HepG2 (cell line): ENCODE measurements at regions not wholly inside any gene's neighbourhood (a gene's known extent, or its start where the extent isn't known, plus 50 kb on each side); places are given as distances from the start of the nearest gene placed in this dataset.

Experiments
- ATAC-seq: fragments of 200-7000 bp; cut with Tn5 transposase; 3 replicates; pipeline ENCODE4 v1.9.1; 2020; ENCODE audit warnings: mild to moderate bottlenecking, moderate library complexity
- BruUV-seq: library from RNA; stranded (reverse); fragments of 400-500 nt; replicated peaks from 2 replicates; lab custom pipeline; 2021; lab: Mats Ljungman, UMichigan
- CTCF ChIA-PET: fragments of 300-600 bp; formaldehyde crosslinking; extraction: SDS; loops from one replicate; lab custom pipeline; 2021; ENCODE audit warnings: low total read pairs, inconsistent platforms, low intra/inter-chr PET ratio; lab: Yijun Ruan, JAX
- POLR2A ChIA-PET: fragments of 350-600 bp; sonication (Branson Sonifier 250); formaldehyde crosslinking; loops from one replicate; lab custom pipeline; 2020; ENCODE audit warnings: antibody characterized with exemption, inconsistent platforms; lab: Yijun Ruan, JAX
- DNase-seq: peaks from one replicate; pipeline ENCODE4 v3.0.0-alpha.2; 2015; ENCODE audit warnings: low spot score
- FAIRE-seq: peaks from 3 replicates; lab custom pipeline; 2011; peaks lifted over from hg19 to GRCh38; lab: Jason Lieb, UNC
- H2AFZ ChIP-seq: one replicate; pipeline ENCODE4 v1.6.1; 2011; ENCODE audit warnings: low read length, inconsistent platforms
- H3K27ac ChIP-seq: fragments of 300-600 bp; 3 replicates; pipeline ENCODE4 v1.8.0; 2011; ENCODE audit warnings: mixed run types, mild to moderate bottlenecking, mixed read lengths, low read length, inconsistent platforms; ENCODE audit not compliant: insufficient read depth; ENCODE audit errors: extremely low read length
- H3K27me3 ChIP-seq, 2 experiments: fragments of 200-600 bp in 1 of 2; 2 replicates in 1 of 2; 3 replicates in 1 of 2; pipeline versions ENCODE4 v1.6.0 to v1.8.0; 2011; ENCODE audit warnings: low read length in 2 of 2, mild to moderate bottlenecking in 2 of 2, moderate library complexity in 2 of 2, inconsistent platforms in 1 of 2; ENCODE audit not compliant: insufficient read depth in 2 of 2, control insufficient read depth in 1 of 2
- H3K36me3 ChIP-seq, 2 experiments: fragments of 200-600 bp in 1 of 2; replicated peaks in 1 of 2; 2 replicates in 1 of 2; 3 replicates in 1 of 2; pipeline versions ENCODE4 v1.5.1 to v1.8.0; 2011; ENCODE audit warnings: low read length in 2 of 2, inconsistent platforms in 1 of 2; ENCODE audit not compliant: insufficient read depth in 2 of 2, control insufficient read depth in 1 of 2
- H3K4me1 ChIP-seq: 2 replicates; pipeline ENCODE4 v1.5.1; 2012; ENCODE audit warnings: low read length, inconsistent platforms; ENCODE audit not compliant: insufficient read depth
- H3K4me2 ChIP-seq: 2 replicates; pipeline ENCODE4 v1.6.0; 2011; ENCODE audit warnings: low read depth, low read length, inconsistent platforms
- H3K4me3 ChIP-seq, 3 experiments: fragments of 200-600 bp in 1 of 3; sonication (generic), shearing (Covaris generic) in 1 of 3; replicated peaks in 1 of 3; 2 replicates each; pipeline ENCODE4 v1.5.1; 2011 to 2016; ENCODE audit warnings: low read length in 3 of 3, inconsistent platforms in 2 of 3, low read depth in 2 of 3, mild to moderate bottlenecking in 2 of 3, control low read depth in 1 of 3, mixed read lengths in 1 of 3; ENCODE audit not compliant: insufficient read depth in 1 of 3
- H3K79me2 ChIP-seq: one replicate; pipeline ENCODE4 v1.6.1; 2011; ENCODE audit warnings: low read length, inconsistent platforms; ENCODE audit not compliant: insufficient read depth
- H3K9ac ChIP-seq: 2 replicates; pipeline ENCODE4 v1.6.0; 2011; ENCODE audit warnings: mild to moderate bottlenecking, low read depth, low read length, inconsistent platforms; ENCODE audit not compliant: insufficient read depth
- H3K9me3 ChIP-seq: 2 replicates; pipeline ENCODE4 v1.5.1; 2012; ENCODE audit warnings: mild to moderate bottlenecking, low read length
- H4K20me1 ChIP-seq: 2 replicates; pipeline ENCODE4 v1.6.0; 2011; ENCODE audit warnings: inconsistent platforms, mild to moderate bottlenecking, low read length, moderate library complexity; ENCODE audit not compliant: insufficient read depth
- ARNT2 ChIP-seq: sonication (generic); formaldehyde crosslinking; IDR thresholded peaks from 2 replicates; pipeline ENCODE4 v1.8.0; 2022; ENCODE audit warnings: mild to moderate bottlenecking, low read depth, missing genetic modification reagents, moderate library complexity
- CREB1 ChIP-seq, 2 experiments: fragments of 450-650 bp in 1 of 2; IDR thresholded peaks; 2 replicates each; pipeline ENCODE4 v1.6.1; 2016 to 2017; ENCODE audit warnings: control low read depth in 1 of 2, mild to moderate bottlenecking in 1 of 2, missing compliant biosample characterization in 1 of 2, missing genetic modification characterization in 1 of 2
- DNMT1 ChIP-seq: sonication (generic); formaldehyde crosslinking; IDR thresholded peaks from 2 replicates; pipeline ENCODE4 v1.5.1; 2020; ENCODE audit warnings: mild to moderate bottlenecking, missing genetic modification reagents
- FOXA1 ChIP-seq, 2 experiments: fragments of 450-650 bp in 1 of 2; sonication (generic) in 1 of 2; formaldehyde crosslinking in 1 of 2; IDR thresholded peaks; 2 replicates each; pipeline versions ENCODE4 v1.4.0 to v1.6.1; 2016 to 2020; ENCODE audit warnings: missing genetic modification reagents in 1 of 2
- FOXA3 ChIP-seq: IDR thresholded peaks from 2 replicates; pipeline ENCODE4 v1.6.1; 2016; ENCODE audit warnings: missing genetic modification reagents, missing compliant biosample characterization
- HOXA3 ChIP-seq: sonication (generic); formaldehyde crosslinking; IDR thresholded peaks from 2 replicates; pipeline ENCODE4 v1.5.0; 2020; ENCODE audit warnings: missing genetic modification reagents
- JARID2 ChIP-seq: sonication (generic); formaldehyde crosslinking; IDR thresholded peaks from 2 replicates; pipeline ENCODE4 v1.8.1; 2023; ENCODE audit warnings: missing genetic modification reagents, inconsistent platforms; ENCODE audit not compliant: insufficient replicate concordance
- JUNB ChIP-seq: sonication (generic); formaldehyde crosslinking; IDR thresholded peaks from 2 replicates; pipeline ENCODE4 v1.8.0; 2022; ENCODE audit warnings: missing genetic modification reagents, mild to moderate bottlenecking, borderline replicate concordance
- JUND ChIP-seq: sonication (generic); formaldehyde crosslinking; IDR thresholded peaks from 2 replicates; pipeline ENCODE4 v1.8.0; 2022; ENCODE audit warnings: mild to moderate bottlenecking, missing genetic modification reagents
- KLF11 ChIP-seq: IDR thresholded peaks from 2 replicates; pipeline ENCODE4 v1.6.1; 2016; ENCODE audit warnings: missing compliant biosample characterization
- NFE2L1 ChIP-seq: sonication (generic); formaldehyde crosslinking; IDR thresholded peaks from 2 replicates; pipeline ENCODE4 v1.4.0; 2020; ENCODE audit warnings: missing genetic modification reagents, mild to moderate bottlenecking, borderline replicate concordance
- NFKBIZ ChIP-seq: IDR thresholded peaks from 2 replicates; pipeline ENCODE4 v1.6.1; 2018; ENCODE audit warnings: missing genetic modification reagents, missing compliant biosample characterization
- NR2F6 ChIP-seq, 2 experiments: IDR thresholded peaks; 2 replicates each; pipeline ENCODE4 v1.6.1; 2016; ENCODE audit warnings: antibody characterized with exemption in 1 of 2, mild to moderate bottlenecking in 1 of 2
- SIX1 ChIP-seq: sonication (generic); formaldehyde crosslinking; IDR thresholded peaks from 2 replicates; pipeline ENCODE4 v1.4.0; 2020; ENCODE audit warnings: missing genetic modification reagents, borderline replicate concordance
- SP5 ChIP-seq: IDR thresholded peaks from 2 replicates; pipeline ENCODE4 v1.6.1; 2016; ENCODE audit warnings: low read depth, borderline replicate concordance
- ZKSCAN8 ChIP-seq: IDR thresholded peaks from 2 replicates; pipeline ENCODE4 v1.6.1; 2016; ENCODE audit warnings: borderline replicate concordance, missing genetic modification reagents, missing compliant biosample characterization
- ZNF142 ChIP-seq: sonication (generic); formaldehyde crosslinking; IDR thresholded peaks from 2 replicates; pipeline ENCODE4 v1.4.0; 2020; ENCODE audit warnings: missing genetic modification reagents
- ZNF256 ChIP-seq: sonication (generic); formaldehyde crosslinking; conservative IDR thresholded peaks from 2 replicates; pipeline ENCODE4 v1.4.0; 2020; ENCODE audit warnings: missing genetic modification reagents
- ZNF264 ChIP-seq: sonication (generic); formaldehyde crosslinking; IDR thresholded peaks from 2 replicates; pipeline ENCODE4 v1.4.0; 2020; ENCODE audit warnings: missing genetic modification reagents
- ZNF451 ChIP-seq: sonication (generic); formaldehyde crosslinking; IDR thresholded peaks from 2 replicates; pipeline ENCODE4 v1.5.0; 2020; ENCODE audit warnings: mild to moderate bottlenecking, missing genetic modification reagents
- WGBS: methylation state at CpG from one replicate; pipeline ENCODE4 v1.1.6; 2017; ENCODE audit warnings: low lambda C conversion rate; 5-methylcytosine and 5-hydroxymethylcytosine counted together
- in situ Hi-C: cut with HindIII; loops from 2 replicates; pipeline ENCODE4 v1.10.0; 2017; ENCODE audit warnings: low pct_unique_long_range_greater_than_20kb; ENCODE audit not compliant: extremely low pct_ligation_motif_present
- intact Hi-C: fragments of 100-400 bp; cut with micrococcal nuclease; formaldehyde crosslinking; loops from one replicate; pipeline ENCODE4 v1.10.0; 2022; ENCODE audit not compliant: unreplicated experiment
- TF ChIP-seq, protein P1 (sequence below): conservative IDR thresholded peaks from 2 replicates; pipeline ENCODE4 v1.6.1; 2018; ENCODE audit warnings: missing genetic modification reagents

- Histone ChIP-seq H2AFZ (no peak overlapping the region), H3K9ac (no peak overlapping the region), H3K4me2 (no peak overlapping the region), H3K4me1 (peaks cover 10% of the 10 kb centered on the region), H4K20me1 (no peaks in the 10 kb centered on the region), H3K9me3 (peaks cover 26% of the 10 kb centered on the region), H3K27me3 (no peaks in the 10 kb centered on the region), H3K4me3 (no peak overlapping the region), H3K36me3 (no peaks in the 10 kb centered on the region), H3K27ac (no peak overlapping the region), H3K79me2 (no peaks in the 10 kb centered on the region)
- POLR2A ChIA-PET: no interaction called here
- CTCF ChIA-PET: no interaction called here
- in situ Hi-C loops: no loop called here
- 0% methylated on average over 1 of the region's 2 CpGs for WGBS
- no peak for ATAC-seq
- no TSS peak for BruUV-seq
- DNase-seq: peak; percentile 4
- intact Hi-C loops: no loop called here
- FAIRE-seq: no peak
- no peak for TF ChIP-seq FOXA1 (IDR thresholded peaks at IDR 0.05)
- TF ChIP-seq FOXA1 (CRISPR knock-in tag; IDR thresholded peaks at IDR 0.05): peak; percentile 43
- TF ChIP-seq SIX1 (CRISPR knock-in tag): no peak
- peak; percentile 25; the same call in 1 of the 2 replicates for TF ChIP-seq FOXA3 (CRISPR knock-in tag)
- no peak for TF ChIP-seq HOXA3 (CRISPR knock-in tag)
- TF ChIP-seq ZNF256 (CRISPR knock-in tag): no peak
- no peak for TF ChIP-seq JARID2
- TF ChIP-seq DNMT1 (CRISPR knock-in tag): no peak
- TF ChIP-seq, protein P1, sequence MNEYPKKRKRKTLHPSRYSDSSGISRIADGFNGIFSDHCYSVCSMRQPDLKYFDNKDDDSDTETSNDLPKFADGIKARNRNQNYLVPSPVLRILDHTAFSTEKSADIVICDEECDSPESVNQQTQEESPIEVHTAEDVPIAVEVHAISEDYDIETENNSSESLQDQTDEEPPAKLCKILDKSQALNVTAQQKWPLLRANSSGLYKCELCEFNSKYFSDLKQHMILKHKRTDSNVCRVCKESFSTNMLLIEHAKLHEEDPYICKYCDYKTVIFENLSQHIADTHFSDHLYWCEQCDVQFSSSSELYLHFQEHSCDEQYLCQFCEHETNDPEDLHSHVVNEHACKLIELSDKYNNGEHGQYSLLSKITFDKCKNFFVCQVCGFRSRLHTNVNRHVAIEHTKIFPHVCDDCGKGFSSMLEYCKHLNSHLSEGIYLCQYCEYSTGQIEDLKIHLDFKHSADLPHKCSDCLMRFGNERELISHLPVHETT (CRISPR knock-in tag): no peak
- TF ChIP-seq ARNT2 (CRISPR knock-in tag): no peak
- no peak for TF ChIP-seq ZNF451
- no peak for TF ChIP-seq NR2F6 (IDR thresholded peaks at IDR 0.05)
- no peak for TF ChIP-seq NR2F6 (CRISPR knock-in tag; IDR thresholded peaks at IDR 0.05)
- TF ChIP-seq JUND (CRISPR knock-in tag): no peak
- no peak for TF ChIP-seq ZNF264 (CRISPR knock-in tag)
- no peak for TF ChIP-seq NFE2L1 (CRISPR knock-in tag)
- TF ChIP-seq JUNB (CRISPR knock-in tag): no peak
- no peak for TF ChIP-seq ZKSCAN8 (CRISPR knock-in tag)
- TF ChIP-seq SP5: peak; percentile 73; the same call in 1 of the 2 replicates
- TF ChIP-seq NFKBIZ (CRISPR knock-in tag): no peak
- TF ChIP-seq ZNF142 (CRISPR knock-in tag): no peak
- no peak for TF ChIP-seq KLF11 (CRISPR knock-in tag)
- no peak for TF ChIP-seq CREB1 (IDR thresholded peaks at IDR 0.05)
- no peak for TF ChIP-seq CREB1 (CRISPR knock-in tag; IDR thresholded peaks at IDR 0.05)
These were observed 103.2 kb downstream of the ZNF429 start for GRCh38 chr19:21608571-21608970.
